ENCODE measurements at regions not wholly inside any gene's neighbourhood (a gene's known extent, or its start where the extent isn't known, plus 50 kb on each side); places are given as distances from the start of the nearest gene placed in this dataset.

GRCh38 chr4:123485601-123486000, 89.0 kb downstream of the SPRY1 start:
- ChIA-PET POLR2A (no interaction called here), CTCF (no interaction called here)
- no peak for DNase-seq (ENCODE audit: extremely low spot score)
- no peak for TF ChIP-seq CTCF (IDR thresholded peaks at IDR 0.05; ENCODE audit: control extremely low read depth, extremely low read depth, low read depth, missing control alignments)

- peak; percentile 29 for DNase-seq (ENCODE audit: extremely low spot score)
- POLR2A ChIA-PET: no interaction called here
These were observed 92.3 kb downstream of the SPRY1 start for GRCh38 chr4:123488916-123489315.

GRCh38 chr4:123495530-123495929, 98.9 kb downstream of the SPRY1 start:
- DNase-seq (ENCODE audit: extremely low spot score): no peak
- no peak for TF ChIP-seq CTCF (IDR thresholded peaks at IDR 0.05; ENCODE audit: control extremely low read depth, extremely low read depth, low read depth, missing control alignments)
- ChIA-PET POLR2A (no interaction called here), CTCF (interaction anchor here (1.3 kb wide), 1 partner anchor 69 kb away, joined by 4 read pairs; no protein-coding TSS in a partner anchor)

More at GRCh38 chr4:123488916-123489315, 92.3 kb downstream of the SPRY1 start:
- TF ChIP-seq CTCF (IDR thresholded peaks at IDR 0.05; ENCODE audit: control extremely low read depth, extremely low read depth, low read depth, missing control alignments): no peak
- CTCF ChIA-PET: interaction anchor here (0.7 to 1.6 kb wide), 2 partner anchors 12 to 76 kb away, joined by 3 read pairs; no protein-coding TSS in a partner anchor

- DNase-seq (ENCODE audit: extremely low spot score): no peak
- POLR2A ChIA-PET: no interaction called here
- TF ChIP-seq CTCF (IDR thresholded peaks at IDR 0.05; ENCODE audit: control extremely low read depth, extremely low read depth, low read depth, missing control alignments): no peak
- CTCF ChIA-PET: interaction anchor here (1.3 kb wide), 2 partner anchors 9 to 68 kb away, joined by 3 to 4 read pairs; no protein-coding TSS in a partner anchor
These were observed 99.8 kb downstream of the SPRY1 start for GRCh38 chr4:123496421-123496820.

- TF ChIP-seq CTCF (IDR thresholded peaks at IDR 0.05; ENCODE audit: control extremely low read depth, extremely low read depth, low read depth, missing control alignments): no peak
- POLR2A ChIA-PET: no interaction called here
- CTCF ChIA-PET: interaction anchor here (1.3 kb wide), 1 partner anchor 10 kb away, joined by 3 read pairs; no protein-coding TSS in a partner anchor
- DNase-seq (ENCODE audit: extremely low spot score): no peak
These were observed 100.7 kb downstream of the SPRY1 start for GRCh38 chr4:123497340-123497739.

GRCh38 chr4:123501733-123502132, 105.1 kb downstream of the SPRY1 start:
- DNase-seq (ENCODE audit: extremely low spot score): no peak
- ChIA-PET POLR2A (no interaction called here), CTCF (no interaction called here)
- no peak for TF ChIP-seq CTCF (IDR thresholded peaks at IDR 0.05; ENCODE audit: control extremely low read depth, extremely low read depth, low read depth, missing control alignments)
